ENCODE measurements at regions not wholly inside any gene's neighbourhood (a gene's known extent, or its start where the extent isn't known, plus 50 kb on each side); places are given as distances from the start of the nearest gene placed in this dataset.

GRCh38 chr4:155509555-155509954, 132.8 kb upstream of the MAP9 start:
- no peak for TF ChIP-seq CTCF (conservative IDR thresholded peaks at IDR 0.05)
- TF ChIP-seq ZFX (IDR thresholded peaks at IDR 0.05) = no peak

Data from C4-2B (cell line).